Lower lobe of right lung (tissue), 2 donors: ENCODE measurements at regions not wholly inside any gene's neighbourhood (a gene's known extent, or its start where the extent isn't known, plus 50 kb on each side); places are given as distances from the start of the nearest gene placed in this dataset.

Source experiments
- ATAC-seq, 2 donors: fragments of 200-7000 bp; cut with Tn5 transposase; one replicate each; pipeline ENCODE4 v1.9.1; 2020 to 2022; ENCODE audit warnings: mild to moderate bottlenecking in 2 of 2, moderate library complexity in 2 of 2
- DNase-seq: peaks from one replicate; pipeline ENCODE4 v3.0.0-alpha.2; 2020
- H3K27ac ChIP-seq: fragments of 200-600 bp; one replicate; pipeline ENCODE4 v1.8.0; 2022
- H3K27me3 ChIP-seq: fragments of 200-600 bp; one replicate; pipeline ENCODE4 v1.8.0; 2022; ENCODE audit warnings: low read depth
- H3K36me3 ChIP-seq: fragments of 200-600 bp; one replicate; pipeline ENCODE4 v1.8.0; 2022; ENCODE audit warnings: mild to moderate bottlenecking
- H3K4me1 ChIP-seq: fragments of 200-600 bp; one replicate; pipeline ENCODE4 v1.8.0; 2022
- H3K4me3 ChIP-seq: fragments of 200-600 bp; one replicate; pipeline ENCODE4 v1.8.0; 2022; ENCODE audit warnings: mild to moderate bottlenecking
- H3K9me3 ChIP-seq: fragments of 200-600 bp; one replicate; pipeline ENCODE4 v1.8.0; 2022
- intact Hi-C: fragments of 100-400 bp; cut with DNase I; formaldehyde crosslinking; loops from one replicate; pipeline ENCODE4 v1.11.0; 2022
- TF ChIP-seq, protein P1 (sequence below): fragments of 200-600 bp; IDR thresholded peaks from one replicate; pipeline ENCODE4 v1.8.0; 2022; ENCODE audit warnings: antibody characterized with exemption, mild to moderate bottlenecking
- donor health status: DM: no; HTN: yes; CAD: no; lungs with severe emphysema.

- TF ChIP-seq, protein P1, sequence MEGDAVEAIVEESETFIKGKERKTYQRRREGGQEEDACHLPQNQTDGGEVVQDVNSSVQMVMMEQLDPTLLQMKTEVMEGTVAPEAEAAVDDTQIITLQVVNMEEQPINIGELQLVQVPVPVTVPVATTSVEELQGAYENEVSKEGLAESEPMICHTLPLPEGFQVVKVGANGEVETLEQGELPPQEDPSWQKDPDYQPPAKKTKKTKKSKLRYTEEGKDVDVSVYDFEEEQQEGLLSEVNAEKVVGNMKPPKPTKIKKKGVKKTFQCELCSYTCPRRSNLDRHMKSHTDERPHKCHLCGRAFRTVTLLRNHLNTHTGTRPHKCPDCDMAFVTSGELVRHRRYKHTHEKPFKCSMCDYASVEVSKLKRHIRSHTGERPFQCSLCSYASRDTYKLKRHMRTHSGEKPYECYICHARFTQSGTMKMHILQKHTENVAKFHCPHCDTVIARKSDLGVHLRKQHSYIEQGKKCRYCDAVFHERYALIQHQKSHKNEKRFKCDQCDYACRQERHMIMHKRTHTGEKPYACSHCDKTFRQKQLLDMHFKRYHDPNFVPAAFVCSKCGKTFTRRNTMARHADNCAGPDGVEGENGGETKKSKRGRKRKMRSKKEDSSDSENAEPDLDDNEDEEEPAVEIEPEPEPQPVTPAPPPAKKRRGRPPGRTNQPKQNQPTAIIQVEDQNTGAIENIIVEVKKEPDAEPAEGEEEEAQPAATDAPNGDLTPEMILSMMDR = no peak
- no peak for DNase-seq
- Histone ChIP-seq H3K9me3 (no peaks in the 10 kb centered on the region), H3K27me3 (no peaks in the 10 kb centered on the region), H3K4me1 (no peaks in the 10 kb centered on the region), H3K27ac (no peak overlapping the region), H3K36me3 (no peaks in the 10 kb centered on the region), H3K4me3 (no peak overlapping the region)
- intact Hi-C loops = no loop called here
- no peak for ATAC-seq
These were observed 262.0 kb upstream of the FBXL7 start for GRCh38 chr5:15238006-15238405.

- Histone ChIP-seq H3K27ac (no peak overlapping the region), H3K4me3 (no peak overlapping the region), H3K36me3 (no peaks in the 10 kb centered on the region), H3K9me3 (no peaks in the 10 kb centered on the region), H3K4me1 (no peaks in the 10 kb centered on the region), H3K27me3 (no peaks in the 10 kb centered on the region)
- TF ChIP-seq, protein P1 = no peak
- intact Hi-C loops = no loop called here
- ATAC-seq = no peak
- DNase-seq = no peak
These were observed 263.0 kb upstream of the FBXL7 start for GRCh38 chr5:15236911-15237508.

DNA sequence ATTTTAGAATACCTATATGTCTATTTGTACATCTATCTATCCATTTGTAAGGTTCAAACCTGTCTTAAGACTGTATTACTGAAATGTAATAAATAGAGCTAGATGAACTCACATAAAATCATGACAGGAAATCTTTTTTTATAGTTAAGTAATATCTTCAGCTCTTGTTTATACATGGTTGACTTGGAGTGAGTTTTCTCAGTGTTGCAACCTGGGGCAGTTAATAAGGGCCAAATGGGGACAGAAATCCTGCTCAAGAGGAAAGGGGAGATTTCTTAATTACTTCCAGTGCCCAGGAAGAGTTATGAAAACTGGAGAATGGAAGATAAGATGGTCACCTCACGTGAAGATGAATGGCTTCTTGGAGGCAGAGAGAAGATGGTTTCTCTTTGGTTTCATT is 265.1 kb upstream of the FBXL7 start:
- no peak for DNase-seq
- TF ChIP-seq, protein P1 = no peak
- Histone ChIP-seq H3K9me3 (no peaks in the 10 kb centered on the region), H3K4me1 (no peaks in the 10 kb centered on the region), H3K4me3 (no peak overlapping the region), H3K27ac (no peak overlapping the region), H3K36me3 (no peaks in the 10 kb centered on the region), H3K27me3 (no peaks in the 10 kb centered on the region)
- intact Hi-C loops = no loop called here
- no peak for ATAC-seq

DNA sequence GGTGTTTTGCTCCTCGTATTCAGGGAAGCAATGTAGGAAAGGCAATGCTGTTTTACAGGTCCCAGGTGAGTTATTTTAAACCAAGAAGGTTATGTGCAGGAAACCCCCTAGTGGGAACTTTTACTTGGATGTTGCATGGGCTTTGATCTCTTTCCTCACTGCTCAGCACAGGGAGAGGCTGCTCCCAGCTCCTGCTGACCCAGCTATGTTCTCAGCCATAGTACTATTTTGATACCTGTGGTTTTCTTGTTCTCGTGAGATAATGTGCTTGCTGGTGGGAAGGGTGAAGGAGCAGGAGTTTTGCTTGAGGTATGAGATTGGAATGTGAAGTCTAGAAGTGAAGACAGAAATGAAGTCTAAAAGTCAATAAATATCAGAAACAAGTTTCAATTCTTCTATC is 265.6 kb upstream of the FBXL7 start:
- no peak overlapping the region for H3K27ac ChIP-seq

GRCh38 chr5:15233566-15233965 is 266.4 kb upstream of the FBXL7 start:
- intact Hi-C loops = no loop called here
- no peak overlapping the region for H3K4me3 ChIP-seq
- H3K4me1 ChIP-seq = no peaks in the 10 kb centered on the region
- no peaks in the 10 kb centered on the region for H3K9me3 ChIP-seq
- DNase-seq = no peak
- H3K27me3 ChIP-seq = no peaks in the 10 kb centered on the region
- peak overlapping the region; percentile 10 for H3K27ac ChIP-seq
- ATAC-seq = no peak
- TF ChIP-seq, protein P1 = no peak
- no peaks in the 10 kb centered on the region for H3K36me3 ChIP-seq

More for the DNA sequence above, 265.6 kb upstream of the FBXL7 start:
- intact Hi-C loops = no loop called here
- ATAC-seq (no peak), DNase-seq (no peak)
- no peaks in the 10 kb centered on the region for H3K4me1 ChIP-seq
- H3K27me3 ChIP-seq = no peaks in the 10 kb centered on the region
- no peaks in the 10 kb centered on the region for H3K36me3 ChIP-seq
- no peaks in the 10 kb centered on the region for H3K9me3 ChIP-seq
- H3K4me3 ChIP-seq = no peak overlapping the region
- TF ChIP-seq, protein P1 = no peak
